ENCODE measurements at regions not wholly inside any gene's neighbourhood (a gene's known extent, or its start where the extent isn't known, plus 50 kb on each side); places are given as distances from the start of the nearest gene placed in this dataset.

DNA sequence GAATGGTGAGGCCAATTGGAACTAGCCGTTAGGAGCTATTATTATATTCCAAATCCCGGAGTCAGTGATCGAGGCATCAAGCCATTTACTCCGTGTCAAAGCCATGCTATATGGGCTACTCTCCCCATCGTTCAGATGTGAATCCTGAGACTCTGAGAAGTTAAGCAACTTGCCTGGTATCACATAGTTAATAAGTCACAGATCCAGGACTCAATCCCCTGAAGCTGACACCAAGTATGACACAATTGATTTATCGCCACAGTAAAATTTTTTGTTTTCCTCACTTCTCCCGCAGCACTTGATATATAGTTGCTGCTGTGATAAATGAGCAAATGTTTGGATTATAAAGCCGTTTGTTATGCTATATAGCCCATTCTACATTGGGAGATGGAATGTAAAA lies 50.8 kb upstream of the TSHZ2 start:
- DNase-seq (ENCODE audit: low spot score) = no peak

DNA sequence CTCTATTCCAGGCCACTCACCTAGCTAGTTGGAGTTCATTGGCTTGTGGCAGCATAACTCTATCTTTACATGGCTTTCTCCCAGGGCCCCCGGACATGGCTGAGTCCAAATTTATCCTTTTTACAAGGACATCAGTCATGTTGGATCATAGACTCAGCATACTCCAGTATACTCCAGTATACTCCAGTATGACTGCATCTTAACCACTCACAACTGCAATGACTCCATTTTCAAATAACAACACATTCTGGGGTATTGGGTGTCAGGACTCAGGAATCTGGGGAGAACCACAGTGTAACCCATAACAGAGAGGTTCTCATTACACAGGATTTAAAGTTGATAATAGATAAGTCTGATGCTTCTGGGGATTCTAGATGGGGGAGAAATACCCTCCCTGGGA lies 53.8 kb upstream of the TSHZ2 start:
- DNase-seq (ENCODE audit: low spot score) = no peak

GRCh38 chr20:52915564-52915963 lies 56.6 kb upstream of the TSHZ2 start:
- no peak for DNase-seq (ENCODE audit: low spot score)

- DNase-seq (ENCODE audit: low spot score) = no peak
Measured at GRCh38 chr20:52914870-52915269, 57.3 kb upstream of the TSHZ2 start.

DNA sequence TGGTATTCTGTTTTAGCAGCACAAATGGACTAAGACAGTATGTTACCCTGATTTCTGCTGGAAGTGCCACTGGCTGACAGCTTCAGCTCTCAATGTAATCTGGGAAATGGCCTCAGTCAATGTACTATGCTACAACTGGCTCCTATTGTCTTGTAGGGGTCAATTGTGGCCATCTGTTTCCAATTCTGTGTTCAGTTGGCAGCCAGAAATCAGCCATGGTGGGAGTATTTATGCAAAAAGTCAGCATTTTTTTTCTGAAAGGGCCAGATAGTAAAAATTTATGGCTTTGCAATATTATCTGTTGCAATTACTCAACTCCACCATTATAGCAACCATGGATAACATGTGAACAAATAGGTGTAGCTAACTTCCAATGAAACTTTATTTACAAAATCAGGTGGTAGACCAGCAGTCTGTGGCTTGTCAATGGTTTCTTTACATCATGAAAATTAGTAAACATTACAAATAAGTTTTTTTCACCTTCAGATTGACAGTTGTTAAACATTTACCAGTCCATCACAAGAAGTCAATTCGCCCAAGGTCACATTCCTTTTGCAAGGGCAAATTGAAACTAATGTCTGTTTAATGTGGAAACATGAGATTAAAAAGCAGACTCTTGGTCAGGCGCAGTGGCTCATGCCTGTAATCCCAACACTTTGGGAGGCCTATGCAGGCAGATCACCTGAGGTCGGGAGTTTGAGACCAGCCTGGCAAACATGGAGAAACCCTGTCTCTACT lies 58.3 kb upstream of the TSHZ2 start:
- no peak for DNase-seq (ENCODE audit: low spot score)

- DNase-seq (ENCODE audit: low spot score) = no peak
Measured at GRCh38 chr20:52905241-52905994, 66.7 kb upstream of the TSHZ2 start.

DNA sequence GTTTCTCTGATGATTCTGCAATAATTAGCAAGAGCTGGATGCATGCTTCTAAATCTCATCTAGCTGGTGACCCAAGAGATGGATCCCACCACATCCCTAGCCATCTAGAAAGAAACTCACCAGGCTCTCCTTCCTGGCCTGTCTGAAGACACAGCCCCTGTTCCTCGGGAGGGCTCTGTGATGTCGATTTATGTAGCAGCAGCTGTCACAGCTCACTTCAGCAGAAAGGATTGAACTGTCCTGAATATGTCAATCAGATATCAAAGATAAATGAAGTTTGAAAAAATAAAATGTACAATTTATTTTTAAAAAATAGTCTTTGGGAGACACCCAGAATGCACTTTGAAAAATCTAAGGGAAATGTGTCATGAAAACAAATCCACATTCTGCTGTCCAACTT lies 67.3 kb upstream of the TSHZ2 start:
- DNase-seq (ENCODE audit: low spot score) = no peak

GRCh38 chr20:52899041-52899608 lies 73.0 kb upstream of the TSHZ2 start:
- no peak for DNase-seq (ENCODE audit: low spot score)

DNA sequence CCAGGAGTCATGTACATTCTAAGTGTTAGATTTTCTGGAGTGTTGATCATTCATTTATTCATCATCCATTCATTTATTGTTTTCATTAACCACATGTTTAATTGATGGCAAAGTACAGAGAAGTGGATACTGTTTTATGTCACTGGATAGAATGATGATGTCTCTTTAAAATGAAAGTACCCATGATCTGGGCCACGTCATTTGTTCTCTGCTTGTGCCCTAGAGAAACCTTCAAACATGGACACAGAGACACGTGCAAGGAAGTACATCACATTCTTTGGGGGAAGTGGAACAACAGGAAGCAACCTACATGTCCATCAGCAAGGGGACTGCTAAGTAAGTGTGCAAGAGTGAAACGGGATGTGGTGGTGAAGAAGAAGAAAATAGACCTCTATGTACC lies 75.8 kb upstream of the TSHZ2 start:
- no peak for DNase-seq (ENCODE audit: low spot score)

GRCh38 chr20:52895701-52896100 lies 76.5 kb upstream of the TSHZ2 start:
- DNase-seq (ENCODE audit: low spot score) = no peak

DNA sequence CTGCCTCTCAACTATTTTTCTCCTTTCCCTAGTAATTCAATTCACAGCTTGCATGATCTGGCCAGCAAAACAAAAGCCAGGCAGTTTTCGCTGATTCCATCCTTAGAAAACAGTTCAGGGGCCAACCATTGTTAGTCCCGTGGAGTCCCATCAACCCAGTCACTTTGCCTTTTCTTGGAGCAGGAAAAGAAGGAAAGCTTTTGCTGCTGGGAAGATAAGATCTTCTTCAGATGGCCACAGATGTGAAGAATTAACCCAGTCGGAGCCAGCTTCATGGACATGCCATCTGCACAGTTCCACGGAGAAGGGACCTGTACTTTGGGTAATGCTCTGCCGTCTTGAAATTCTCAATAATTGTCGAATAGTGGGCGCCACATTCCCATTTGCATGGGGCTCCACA lies 76.9 kb upstream of the TSHZ2 start:
- DNase-seq (ENCODE audit: low spot score) = no peak

DNA sequence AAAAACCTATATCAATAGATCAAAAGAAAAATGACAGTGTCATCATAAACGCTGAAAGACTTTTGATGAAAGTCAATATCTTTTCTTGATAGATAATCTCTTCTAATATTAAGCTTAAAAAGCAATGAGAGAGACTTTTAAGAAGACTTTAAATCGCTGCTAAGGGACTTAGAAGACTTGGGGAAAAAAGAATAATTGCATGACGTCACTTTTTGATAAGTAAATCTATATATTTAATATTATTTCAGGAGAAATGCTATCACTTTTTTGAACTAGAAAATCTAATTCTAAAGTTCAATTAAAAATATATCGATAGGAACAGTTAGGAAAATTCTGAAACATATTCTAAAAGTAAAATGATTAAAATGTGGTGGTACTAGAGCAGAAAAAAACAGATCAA lies 78.7 kb upstream of the TSHZ2 start:
- no peak for DNase-seq (ENCODE audit: low spot score)

DNA sequence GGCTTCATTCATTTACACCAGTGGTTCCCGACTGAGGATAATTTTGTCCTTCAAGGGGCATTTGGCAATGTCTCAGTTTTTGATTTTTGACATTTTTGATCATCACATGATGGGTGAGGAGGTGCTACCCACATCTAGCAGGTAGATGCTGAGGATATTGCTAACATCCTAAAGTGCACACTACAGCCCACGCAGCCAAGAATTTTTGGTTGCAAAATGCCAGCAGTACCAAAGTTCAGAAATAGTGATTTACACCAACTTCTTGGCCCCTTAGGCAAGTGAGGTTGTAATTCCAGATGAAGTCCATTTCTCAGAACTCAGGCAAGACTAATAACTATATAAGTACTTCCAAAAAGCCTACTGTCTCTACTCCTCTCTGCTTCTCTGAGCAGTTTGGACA lies 80.1 kb upstream of the TSHZ2 start:
- DNase-seq (ENCODE audit: low spot score) = no peak

DNA sequence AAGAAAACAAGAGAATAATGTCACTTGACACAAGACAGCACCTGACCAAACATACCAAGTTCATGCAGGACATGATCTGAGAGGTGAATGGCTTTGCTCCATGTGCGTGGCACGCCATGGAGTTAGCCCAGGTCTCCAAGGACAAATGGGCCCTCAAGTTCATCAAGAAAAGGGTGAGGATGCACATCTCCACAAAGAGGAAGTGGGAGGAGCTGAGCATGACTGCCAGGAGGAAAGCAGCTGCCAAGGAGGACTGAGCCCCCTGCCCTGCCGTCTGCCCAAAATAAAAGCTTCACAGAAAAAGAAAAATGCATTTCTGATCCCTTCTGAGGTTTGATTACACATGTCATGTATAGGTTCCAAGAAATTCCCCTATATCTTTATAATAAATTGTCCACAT lies 82.0 kb upstream of the TSHZ2 start:
- DNase-seq (ENCODE audit: low spot score) = no peak

DNA sequence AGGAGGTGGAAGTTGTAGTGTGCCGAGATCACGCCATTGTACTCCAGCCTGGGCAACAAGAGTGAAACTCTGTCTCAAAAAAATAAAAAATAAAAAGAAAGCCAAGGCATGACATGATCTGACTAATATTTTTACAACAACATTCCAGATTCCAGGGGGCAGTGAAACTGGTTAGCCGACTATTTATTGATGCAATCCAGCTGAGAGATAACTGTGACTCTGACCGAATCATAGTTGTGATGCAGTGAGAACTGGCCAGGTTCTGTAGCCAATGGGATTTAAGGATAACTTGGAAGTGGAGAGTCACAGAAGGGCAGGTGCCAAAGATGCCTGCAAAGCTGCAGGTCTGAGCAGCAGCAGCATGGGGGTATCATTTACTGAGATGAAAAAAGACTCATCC lies 82.9 kb upstream of the TSHZ2 start:
- DNase-seq (ENCODE audit: low spot score) = no peak

DNA sequence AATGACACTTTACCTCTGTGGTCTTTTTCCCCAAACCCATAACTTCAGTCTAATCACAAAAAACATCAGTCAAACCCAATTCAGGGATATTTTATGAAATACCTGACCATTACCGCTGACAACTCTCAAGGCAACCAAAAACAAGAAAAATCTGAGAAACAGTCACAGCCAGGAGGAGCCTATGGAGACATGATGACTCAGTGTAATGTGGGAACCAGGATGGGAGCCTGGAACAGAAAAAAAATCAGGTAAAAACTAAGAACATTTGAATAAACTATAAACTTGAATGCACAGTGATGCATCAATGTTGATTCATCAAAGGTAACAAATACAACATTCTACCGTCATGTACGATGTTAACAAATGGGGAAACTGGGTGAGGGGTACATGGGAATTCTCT lies 84.1 kb upstream of the TSHZ2 start:
- DNase-seq (ENCODE audit: low spot score) = no peak

DNA sequence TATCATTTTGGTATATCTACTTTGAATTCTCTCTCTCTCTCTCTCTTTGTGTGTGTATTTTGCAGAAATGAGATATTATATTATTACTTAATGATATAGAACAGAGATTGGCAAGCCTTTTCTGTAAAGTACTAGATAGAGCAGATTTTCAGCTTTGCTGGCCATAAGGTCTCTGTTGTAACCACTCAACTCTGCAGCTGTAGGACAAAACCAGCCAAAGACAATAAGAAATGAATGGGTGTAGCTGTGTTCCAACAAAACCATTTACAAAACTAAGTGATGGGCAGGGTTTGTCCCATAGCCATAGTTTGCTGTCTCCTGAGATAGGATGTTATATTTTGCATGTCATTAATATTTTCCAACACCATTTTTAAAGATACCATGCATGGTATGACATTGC lies 91.2 kb upstream of the TSHZ2 start:
- DNase-seq (ENCODE audit: low spot score) = no peak

DNA sequence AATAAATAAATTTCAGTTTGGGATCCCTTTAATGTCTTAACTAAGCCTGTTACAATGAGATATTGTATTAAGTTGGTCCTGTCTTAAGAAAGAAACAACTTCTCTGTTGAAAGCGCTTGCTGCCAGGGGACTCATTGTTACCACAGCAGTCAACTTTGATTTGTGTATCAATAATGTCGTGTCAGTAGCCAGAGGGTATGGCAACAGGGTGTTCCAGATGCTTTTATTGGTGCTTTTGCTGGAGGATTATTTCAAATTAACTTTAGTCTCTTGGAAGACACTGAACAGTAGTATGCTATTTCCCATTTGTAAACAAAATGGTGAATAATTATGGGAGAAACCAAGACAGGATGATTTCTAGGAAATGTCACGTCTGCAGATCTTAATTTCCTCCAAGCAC lies 91.9 kb upstream of the TSHZ2 start:
- no peak for DNase-seq (ENCODE audit: low spot score)

- DNase-seq (ENCODE audit: low spot score) = no peak
Measured at GRCh38 chr20:52874241-52874640, 97.9 kb upstream of the TSHZ2 start.

- DNase-seq (ENCODE audit: low spot score) = no peak
Measured at GRCh38 chr20:52869698-52870501, 102.3 kb upstream of the TSHZ2 start.

DNA sequence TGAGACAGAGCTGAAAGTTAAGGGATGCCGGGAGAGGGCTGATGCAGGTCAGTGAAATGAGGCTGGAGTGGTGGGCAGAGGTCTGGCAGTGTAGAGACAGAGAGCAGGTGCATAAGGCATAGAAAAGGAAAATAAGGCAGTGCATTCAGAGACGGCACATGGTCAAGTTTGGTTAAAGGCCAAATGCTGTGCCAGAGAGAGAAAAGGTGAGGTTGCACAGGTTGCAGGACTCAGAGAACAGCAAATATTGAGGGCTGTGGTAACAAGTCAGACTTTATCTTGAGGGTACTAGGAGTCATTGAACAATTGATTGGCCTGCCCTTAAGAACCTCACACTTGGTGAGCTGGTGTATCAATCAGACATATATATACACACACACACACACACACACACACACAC lies 102.9 kb upstream of the TSHZ2 start:
- no peak for DNase-seq (ENCODE audit: low spot score)

- DNase-seq (ENCODE audit: low spot score) = no peak
Measured at GRCh38 chr20:52867305-52867704, 104.9 kb upstream of the TSHZ2 start.
